OCI-LY3 (cell line): ENCODE measurements at regions not wholly inside any gene's neighbourhood (a gene's known extent, or its start where the extent isn't known, plus 50 kb on each side); places are given as distances from the start of the nearest gene placed in this dataset.
A peak's percentile ranks its signal among the peaks of the same experiment; 100 is the strongest.

ENCODE experiments used
- H2AFZ ChIP-seq: fragments of 200-600, 300-600 bp; shearing (Covaris generic); 2 replicates; pipeline ENCODE4 v1.6.0; 2014; ENCODE audit warnings: antibody characterized with exemption, low read depth, low read length
- H3K27ac ChIP-seq: fragments of 200-600, 300-600 bp; sonication (generic); 2 replicates; pipeline ENCODE4 v1.5.1; 2014; ENCODE audit warnings: mild to moderate bottlenecking, low read length, moderate library complexity, mixed read lengths
- H3K27me3 ChIP-seq: fragments of 200-600, 300-600 bp; sonication (generic); 2 replicates; pipeline ENCODE4 v1.6.1; 2014; ENCODE audit warnings: low read depth, low read length, mixed read lengths
- H3K36me3 ChIP-seq: fragments of 200-600, 300-600 bp; sonication (generic); replicated peaks from 2 replicates; pipeline ENCODE3; 2014; ENCODE audit warnings: low read depth, low read length, mixed read lengths
- H3K4me1 ChIP-seq: fragments of 300-600, 200-600 bp; sonication (generic); 2 replicates; pipeline ENCODE4 v1.6.1; 2014; ENCODE audit warnings: low read length, mixed read lengths
- H3K4me2 ChIP-seq: fragments of 200-600, 300-600 bp; sonication (generic); 2 replicates; pipeline ENCODE4 v1.6.1; 2014; ENCODE audit warnings: low read length, mixed read lengths
- H3K4me3 ChIP-seq: fragments of 300-600, 200-600 bp; sonication (generic); 2 replicates; pipeline ENCODE4 v1.5.1; 2014; ENCODE audit warnings: antibody characterized with exemption, mild to moderate bottlenecking, low read length, moderate library complexity
- H3K79me2 ChIP-seq: fragments of 300-600, 200-600 bp; shearing (Covaris generic); 2 replicates; pipeline ENCODE4 v1.6.1; 2014; ENCODE audit warnings: mild to moderate bottlenecking, low read length, mixed read lengths
- H3K9ac ChIP-seq: fragments of 300-600, 200-600 bp; shearing (Covaris generic); 2 replicates; pipeline ENCODE4 v1.6.0; 2014; ENCODE audit warnings: mild to moderate bottlenecking, low read length, moderate library complexity
- H3K9me3 ChIP-seq: fragments of 200-600, 300-600 bp; shearing (Covaris generic); 2 replicates; pipeline ENCODE4 v1.6.1; 2014; ENCODE audit warnings: low read length, mixed read lengths; ENCODE audit not compliant: insufficient read depth
- H4K20me1 ChIP-seq: fragments of 200-600, 300-600 bp; sonication (generic); 2 replicates; pipeline ENCODE4 v1.6.1; 2016; ENCODE audit warnings: low read length, mixed read lengths; ENCODE audit not compliant: insufficient read depth
- CTCF ChIP-seq: fragments of 200-600, 300-600 bp; sonication (generic); IDR thresholded peaks from 2 replicates; pipeline ENCODE4 v1.5.1; 2014; ENCODE audit warnings: antibody characterized with exemption, low read length, low read depth
- EZH2phosphoT487 ChIP-seq: fragments of 200-600 bp; shearing (Covaris generic); IDR thresholded peaks from 2 replicates; pipeline ENCODE4 v1.6.1; 2018; ENCODE audit warnings: antibody characterized with exemption, mixed run types, low read depth

GRCh38 chr1:172960019-172960418 lies 90.7 kb downstream of the TNFSF18 start:
- Histone ChIP-seq H3K9ac (no peak overlapping the region), H3K36me3 (no peaks in the 10 kb centered on the region), H3K4me3 (no peak overlapping the region), H3K4me1 (peaks cover 14% of the 10 kb centered on the region), H3K79me2 (no peaks in the 10 kb centered on the region), H2AFZ (no peak overlapping the region), H3K27me3 (no peaks in the 10 kb centered on the region), H3K27ac (no peak overlapping the region), H3K4me2 (peak overlapping the region; percentile 7), H3K9me3 (no peaks in the 10 kb centered on the region), H4K20me1 (no peaks in the 10 kb centered on the region)
- TF ChIP-seq CTCF (no peak), EZH2phosphoT487 (no peak)

GRCh38 chr1:172960454-172961208 lies 90.1 kb downstream of the TNFSF18 start:
- no peak overlapping the region for H3K9ac ChIP-seq
- H3K4me2 ChIP-seq: no peak overlapping the region
- no peak overlapping the region for H3K4me3 ChIP-seq
- H3K9me3 ChIP-seq: no peaks in the 10 kb centered on the region
- no peaks in the 10 kb centered on the region for H4K20me1 ChIP-seq
- no peaks in the 10 kb centered on the region for H3K36me3 ChIP-seq
- no peak overlapping the region for H3K27ac ChIP-seq
- peaks cover 14% of the 10 kb centered on the region for H3K4me1 ChIP-seq
- TF ChIP-seq CTCF (no peak), EZH2phosphoT487 (no peak)
- H3K79me2 ChIP-seq: no peaks in the 10 kb centered on the region
- no peaks in the 10 kb centered on the region for H3K27me3 ChIP-seq
- H2AFZ ChIP-seq: no peak overlapping the region

- Histone ChIP-seq H2AFZ (no peak overlapping the region), H3K27ac (no peak overlapping the region), H4K20me1 (no peaks in the 10 kb centered on the region), H3K36me3 (no peaks in the 10 kb centered on the region), H3K9ac (no peak overlapping the region), H3K9me3 (no peaks in the 10 kb centered on the region), H3K27me3 (no peaks in the 10 kb centered on the region), H3K4me3 (no peak overlapping the region), H3K4me1 (peaks cover 25% of the 10 kb centered on the region), H3K4me2 (no peak overlapping the region), H3K79me2 (no peaks in the 10 kb centered on the region)
- TF ChIP-seq CTCF (no peak), EZH2phosphoT487 (no peak)
Measured at GRCh38 chr1:172964864-172965263, 85.9 kb downstream of the TNFSF18 start.

GRCh38 chr1:172966844-172967540 lies 83.7 kb downstream of the TNFSF18 start:
- H3K9me3 ChIP-seq: no peaks in the 10 kb centered on the region
- no peak overlapping the region; the same call in 1 of the 2 replicates for H3K27ac ChIP-seq
- peak overlapping the region; percentile 45 for H3K4me2 ChIP-seq
- H4K20me1 ChIP-seq: no peaks in the 10 kb centered on the region
- no peaks in the 10 kb centered on the region for H3K36me3 ChIP-seq
- peaks cover 17% of the 10 kb centered on the region for H3K4me1 ChIP-seq
- no peak overlapping the region for H3K4me3 ChIP-seq
- H3K79me2 ChIP-seq: no peaks in the 10 kb centered on the region
- no peaks in the 10 kb centered on the region for H3K27me3 ChIP-seq
- no peak for TF ChIP-seq CTCF
- no peak for TF ChIP-seq EZH2phosphoT487
- no peak overlapping the region for H2AFZ ChIP-seq
- H3K9ac ChIP-seq: no peak overlapping the region
